GM12878 (cell line): ENCODE measurements at regions not wholly inside any gene's neighbourhood (a gene's known extent, or its start where the extent isn't known, plus 50 kb on each side); places are given as distances from the start of the nearest gene placed in this dataset.

ENCODE experiments used
- ATAC-seq: fragments of 200-7000 bp; cut with Tn5 transposase; 3 replicates; pipeline ENCODE4 v1.9.1; 2020; ENCODE audit warnings: mild to moderate bottlenecking, moderate library complexity
- BruUV-seq: library from RNA; stranded (reverse); fragments of 400-500 nt; replicated peaks from 2 replicates; lab custom pipeline; 2021; lab: Mats Ljungman, UMichigan
- CTCF ChIA-PET: fragments of 300-600 bp; sonication (Branson Sonifier 250); formaldehyde crosslinking; extraction: SDS; loops from one replicate; lab custom pipeline; 2021; ENCODE audit warnings: inconsistent platforms; lab: Yijun Ruan, JAX
- POLR2A ChIA-PET: fragments of 350-600 bp; formaldehyde crosslinking; extraction: SDS; loops from one replicate; lab custom pipeline; 2021; ENCODE audit warnings: inconsistent platforms; lab: Charles Lee
- RAD21 ChIA-PET: fragments of 300-600 bp; sonication (Branson Sonifier 250); formaldehyde crosslinking; loops from one replicate; lab custom pipeline; 2023; ENCODE audit warnings: antibody characterized with exemption; ENCODE audit not compliant: unreplicated experiment; lab: Charles Lee
- SMC1A ChIA-PET: fragments of 300-600 bp; sonication (Branson Sonifier 250); formaldehyde crosslinking; loops from one replicate; lab custom pipeline; 2023; ENCODE audit not compliant: unreplicated experiment, uncharacterized antibody; lab: Charles Lee
- DNase-seq: peaks from one replicate; pipeline ENCODE4 v3.0.0-alpha.2; 2011; ENCODE audit warnings: low read depth, low spot score
- FAIRE-seq: peaks from 3 replicates; lab custom pipeline; 2011; peaks lifted over from hg19 to GRCh38; lab: Jason Lieb, UNC
- H2AFZ ChIP-seq: 2 replicates; pipeline ENCODE4 v1.6.0; 2011; ENCODE audit warnings: low read depth, low read length, control low read depth; ENCODE audit not compliant: control insufficient read depth
- H3K27ac ChIP-seq: 2 replicates; pipeline ENCODE4 v1.5.1; 2011; ENCODE audit warnings: control low read depth; ENCODE audit not compliant: control insufficient read depth, insufficient read depth
- H3K27me3 ChIP-seq, 2 experiments: replicated peaks in 1 of 2; 2 replicates each; pipeline versions ENCODE4 v1.6.0 to v1.6.1; 2011; ENCODE audit warnings: low read length in 1 of 2; ENCODE audit not compliant: control insufficient read depth in 2 of 2, insufficient read depth in 2 of 2
- H3K36me3 ChIP-seq, 2 experiments: 2 replicates each; pipeline ENCODE4 v1.5.1; 2011; ENCODE audit warnings: low read length in 1 of 2; ENCODE audit not compliant: control insufficient read depth in 2 of 2, insufficient read depth in 2 of 2
- H3K4me1 ChIP-seq: 2 replicates; pipeline ENCODE4 v1.6.1; 2011; ENCODE audit warnings: mild to moderate bottlenecking, low read length, moderate library complexity, mixed read lengths; ENCODE audit not compliant: control insufficient read depth, insufficient read depth
- H3K4me2 ChIP-seq: 2 replicates; pipeline ENCODE4 v1.6.0; 2011; ENCODE audit warnings: control low read depth; ENCODE audit not compliant: control insufficient read depth, insufficient read depth
- H3K4me3 ChIP-seq: fragments of 200-600 bp; sonication (generic); 2 replicates; pipeline ENCODE4 v1.5.1; 2016
- H3K79me2 ChIP-seq: 2 replicates; pipeline ENCODE4 v1.6.0; 2011; ENCODE audit warnings: low read length; ENCODE audit not compliant: control insufficient read depth, insufficient read depth
- H3K9ac ChIP-seq: 2 replicates; pipeline ENCODE4 v1.8.0; 2011; ENCODE audit warnings: low read length, control low read depth, mixed read lengths; ENCODE audit not compliant: control insufficient read depth, insufficient read depth
- H3K9me3 ChIP-seq: replicated peaks from 3 replicates; pipeline ENCODE4 v1.5.1; 2011; ENCODE audit warnings: mild to moderate bottlenecking, low read length; ENCODE audit not compliant: control insufficient read depth, insufficient read depth
- H4K20me1 ChIP-seq: 2 replicates; pipeline ENCODE4 v1.6.0; 2011; ENCODE audit not compliant: control insufficient read depth, insufficient read depth
- BCL11A ChIP-seq: IDR thresholded peaks from 2 replicates; pipeline ENCODE4 v1.6.1; 2011; ENCODE audit warnings: low read depth, low read length
- BHLHE40 ChIP-seq, 2 experiments: fragments of 450-650 bp in 1 of 2; IDR thresholded peaks; 2 replicates each; pipeline ENCODE4 v1.6.1; 2011 to 2017; ENCODE audit warnings: low read depth in 2 of 2, borderline replicate concordance in 1 of 2, improper control_type of control experiment in 1 of 2, low read length in 1 of 2, mild to moderate bottlenecking in 1 of 2
- CEBPZ ChIP-seq: fragments of 150-350 bp; IDR thresholded peaks from 2 replicates; pipeline ENCODE4 v1.6.1; 2016; ENCODE audit warnings: low read depth, low read length
- EED ChIP-seq: sonication (generic); IDR thresholded peaks from 2 replicates; pipeline ENCODE4 v1.6.1; 2016; ENCODE audit warnings: antibody characterized with exemption, low read depth
- HCFC1 ChIP-seq: fragments of 150-350 bp; IDR thresholded peaks from 2 replicates; pipeline ENCODE4 v1.6.1; 2014; ENCODE audit warnings: low read length
- JUNB ChIP-seq: IDR thresholded peaks from 2 replicates; pipeline ENCODE4 v1.6.1; 2016; ENCODE audit warnings: antibody characterized with exemption, mild to moderate bottlenecking
- NFIC ChIP-seq: IDR thresholded peaks from 2 replicates; pipeline ENCODE4 v1.6.1; 2012; ENCODE audit warnings: low read depth, mild to moderate bottlenecking, inconsistent platforms, low read length, moderate library complexity
- NR2F1 ChIP-seq: fragments of 450-650 bp; conservative IDR thresholded peaks from 2 replicates; pipeline ENCODE4 v1.6.1; 2017; ENCODE audit warnings: mild to moderate bottlenecking
- RELA ChIP-seq: fragments of 450-650 bp; IDR thresholded peaks from 2 replicates; pipeline ENCODE4 v1.8.0; 2014; ENCODE audit warnings: borderline replicate concordance; ENCODE audit not compliant: partially characterized antibody
- WGBS: methylation state at CpG from one replicate; pipeline ENCODE4 v1.1.6; 2016; ENCODE audit warnings: low lambda C conversion rate; ENCODE audit not compliant: insufficient replicate concordance, insufficient coverage; ENCODE audit errors: missing lambda C conversion rate; 5-methylcytosine and 5-hydroxymethylcytosine counted together
- in situ Hi-C: fragments of 300-500 bp; cut with MboI; formaldehyde crosslinking; loops from 9 replicates; pipeline ENCODE4 v1.14.3; 2018; ENCODE audit warnings: mixed read lengths
- intact Hi-C: fragments of 100-400 bp; cut with micrococcal nuclease; formaldehyde crosslinking; loops from one replicate; pipeline ENCODE4 v1.14.2; 2022; ENCODE audit not compliant: unreplicated experiment

GRCh38 chr4:115973768-115974167, 860.3 kb upstream of the NDST4 start:
- H2AFZ ChIP-seq, result no peak overlapping the region; the same call in 1 of the 2 replicates
- POLR2A ChIA-PET, result no interaction called here

More at GRCh38 chr4:115973768-115974167, 860.3 kb upstream of the NDST4 start:
- no peak overlapping the region for H3K9ac ChIP-seq
- no peaks in the 10 kb centered on the region for H3K27me3 ChIP-seq
- no peaks in the 10 kb centered on the region for H3K4me1 ChIP-seq
- no TSS peak for BruUV-seq
- intact Hi-C loops, result no loop called here
- ATAC-seq, result no peak
- no peak for FAIRE-seq
- no peak for DNase-seq
- ChIA-PET RAD21 (interaction anchor here (0.9 to 1.1 kb wide), 2 partner anchors 14 to 15 kb away, joined by 3 read pairs; no protein-coding TSS in a partner anchor), CTCF (interaction anchor here (1.1 kb wide), 2 partner anchors 9 to 122 kb away, joined by 3 to 4 read pairs; no protein-coding TSS in a partner anchor), SMC1A (interaction anchor here (0.5 kb wide), 1 partner anchor 19 kb away, joined by 3 read pairs; no protein-coding TSS in a partner anchor)
- in situ Hi-C loops, result no loop called here
- no peak overlapping the region for H3K27ac ChIP-seq
- no peaks in the 10 kb centered on the region for H4K20me1 ChIP-seq
- 0% methylated on average over 1 of the region's 1 CpG for WGBS
- no peak overlapping the region for H3K4me2 ChIP-seq
- H3K9me3 ChIP-seq, result peaks cover 2% of the 10 kb centered on the region; the same call in 1 of the 3 replicates
- TF ChIP-seq CEBPZ, result no peak
- TF ChIP-seq JUNB, result no peak
- no peak for TF ChIP-seq RELA
- TF ChIP-seq NFIC, result no peak
- no peak for TF ChIP-seq EED
- no peak for TF ChIP-seq BHLHE40 (IDR thresholded peaks at IDR 0.05; ENCODE audit: borderline replicate concordance in 1 of 2, low read depth in 2 of 2, low read length in 1 of 2)
- no peak for TF ChIP-seq NR2F1
- TF ChIP-seq BCL11A, result no peak
- no peak for TF ChIP-seq HCFC1
- H3K79me2 ChIP-seq, result no peaks in the 10 kb centered on the region
- H3K36me3 ChIP-seq, result no peaks in the 10 kb centered on the region
- no peak overlapping the region for H3K4me3 ChIP-seq
